OCI-M2 (cell line): ENCODE measurements at regions not wholly inside any gene's neighbourhood (a gene's known extent, or its start where the extent isn't known, plus 50 kb on each side); places are given as distances from the start of the nearest gene placed in this dataset.

Source experiments
- DNase-seq: peaks from one replicate; lab custom pipeline; 2025; ENCODE audit not compliant: unreplicated experiment; lab: John Stamatoyannopoulos, UW

DNA sequence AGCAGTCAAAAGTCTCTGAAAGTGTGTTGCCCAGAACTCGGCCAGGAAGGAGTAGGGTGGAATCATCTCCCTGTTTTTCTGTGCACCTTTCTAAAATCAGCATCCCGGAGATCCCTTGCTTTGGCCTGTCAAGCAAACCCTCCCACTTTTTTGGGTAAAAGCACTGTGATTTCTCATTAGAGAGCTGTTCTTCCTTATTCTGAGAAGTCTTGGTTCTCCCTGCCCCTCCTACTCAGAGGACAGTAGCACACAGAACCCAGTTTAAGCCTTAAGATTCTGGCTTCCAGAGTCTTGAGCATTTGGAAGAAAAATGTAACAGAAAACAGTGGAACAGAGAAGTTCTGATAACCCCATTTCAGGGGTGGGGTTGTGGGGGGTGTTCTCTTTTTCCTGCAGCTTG is 52.6 kb upstream of the KATNAL1 start:
- DNase-seq = no peak

DNA sequence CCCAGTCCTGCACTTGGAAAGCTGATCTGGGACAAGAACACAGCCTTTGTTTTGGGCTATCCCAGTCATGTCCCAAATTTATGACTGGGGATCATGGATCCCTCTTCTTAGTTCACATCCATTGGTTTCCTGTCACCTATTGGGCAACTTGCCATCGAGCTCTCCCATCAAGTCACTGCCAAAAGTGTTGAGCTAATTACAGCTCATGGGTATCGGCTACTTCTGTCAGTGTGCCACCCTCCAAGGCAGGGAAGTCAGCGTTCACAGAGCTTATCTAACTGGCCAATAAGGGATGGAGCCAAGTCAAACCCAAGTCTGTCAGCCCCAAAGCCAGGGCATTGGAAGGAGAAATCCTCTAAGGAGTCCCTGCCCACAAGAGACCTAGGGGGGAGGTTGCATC is 53.2 kb upstream of the KATNAL1 start:
- no peak for DNase-seq

DNA sequence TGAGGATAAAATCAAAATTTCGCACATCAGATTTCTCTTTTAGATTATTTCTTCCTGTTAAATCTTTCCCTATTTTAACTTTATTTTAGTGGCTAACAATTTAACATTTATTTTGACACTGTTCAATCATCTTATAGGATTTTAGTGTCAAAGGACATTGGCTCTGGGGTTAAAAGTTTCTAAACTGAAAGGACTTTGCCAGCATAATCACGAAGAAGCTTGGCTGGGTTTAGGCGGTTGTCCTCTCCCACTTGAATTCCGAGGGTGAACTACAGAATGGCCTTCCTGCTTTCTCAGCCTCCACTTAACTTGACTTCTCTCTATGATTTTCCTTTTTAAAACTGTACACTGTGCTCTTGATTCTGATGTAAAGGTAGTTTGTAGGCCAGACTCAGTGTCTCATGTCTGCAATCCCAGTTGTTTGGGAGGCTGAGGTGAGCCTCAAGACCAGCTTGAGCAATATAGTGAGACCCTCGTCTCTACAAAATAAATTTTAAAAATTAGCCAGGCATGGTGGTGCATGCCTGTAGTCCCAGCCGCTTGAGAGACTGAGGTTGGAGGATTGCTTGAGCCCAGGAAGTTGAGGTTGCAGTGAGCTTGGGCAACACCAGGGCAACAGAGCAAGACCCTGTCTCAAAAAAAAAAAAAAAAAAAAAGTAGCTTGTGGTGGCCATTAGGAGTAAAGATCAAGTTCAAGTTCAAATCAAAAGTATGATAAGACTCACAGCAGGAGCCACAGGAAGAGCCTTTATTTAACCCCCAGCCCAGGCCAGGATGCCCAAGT is 54.8 kb upstream of the KATNAL1 start:
- no peak for DNase-seq

DNA sequence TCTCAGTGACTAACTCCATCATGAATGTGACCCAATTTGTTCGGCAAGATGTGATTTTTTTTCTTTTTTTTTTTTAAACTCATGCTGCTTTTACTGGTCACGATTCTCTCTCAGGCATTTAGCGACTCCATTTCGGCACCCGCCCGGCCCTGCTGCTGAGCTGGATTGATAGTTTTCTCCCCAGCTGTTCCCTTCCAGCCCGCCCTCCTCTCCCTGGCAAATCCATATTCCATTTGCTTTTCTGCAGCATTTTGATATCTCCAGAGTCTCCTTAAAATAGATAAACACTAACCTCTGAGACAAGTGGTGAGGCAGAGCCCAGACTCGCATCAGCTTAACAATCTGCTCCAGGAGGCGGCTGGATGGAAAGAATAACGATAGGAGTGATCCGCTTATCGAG is 55.5 kb upstream of the KATNAL1 start:
- DNase-seq = no peak

DNA sequence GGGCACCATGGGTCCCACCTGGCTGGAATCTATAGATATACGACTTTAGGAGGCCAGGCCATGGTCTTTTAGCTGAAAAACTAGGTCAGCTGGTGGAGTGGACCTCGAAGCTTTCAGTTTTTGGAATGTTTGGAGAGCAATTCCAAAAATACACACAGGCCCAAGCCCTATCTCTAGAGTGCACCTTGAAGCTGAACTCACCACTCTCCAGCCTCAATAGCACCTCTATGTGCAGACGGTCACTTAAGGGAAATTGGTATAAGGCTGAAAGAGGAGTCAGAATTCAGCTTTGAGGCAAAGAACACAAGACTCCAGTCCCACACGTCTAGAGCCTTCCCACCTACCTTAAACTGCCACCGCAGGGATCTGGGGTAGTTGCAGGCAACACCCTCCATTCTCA is 56.4 kb upstream of the KATNAL1 start:
- no peak for DNase-seq

DNA sequence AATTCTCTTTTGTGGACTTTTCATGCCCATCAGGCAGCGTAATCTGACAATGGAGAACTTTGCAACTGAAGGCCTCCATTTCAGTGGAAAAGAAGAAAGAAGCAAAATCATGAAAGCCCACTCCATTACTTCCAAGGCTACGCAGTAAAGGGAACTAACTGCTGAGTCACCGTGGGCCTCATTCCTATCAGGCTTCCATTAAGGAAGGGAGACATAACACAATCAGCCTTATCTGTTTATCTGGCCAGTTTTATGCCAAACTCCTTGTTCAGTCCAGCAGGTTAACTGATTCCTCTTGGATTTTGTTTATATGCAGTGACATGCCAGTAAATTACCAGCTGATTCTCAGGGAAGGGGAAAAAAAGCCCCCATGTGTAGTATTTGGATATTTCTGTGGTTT is 56.8 kb upstream of the KATNAL1 start:
- no peak for DNase-seq

DNA sequence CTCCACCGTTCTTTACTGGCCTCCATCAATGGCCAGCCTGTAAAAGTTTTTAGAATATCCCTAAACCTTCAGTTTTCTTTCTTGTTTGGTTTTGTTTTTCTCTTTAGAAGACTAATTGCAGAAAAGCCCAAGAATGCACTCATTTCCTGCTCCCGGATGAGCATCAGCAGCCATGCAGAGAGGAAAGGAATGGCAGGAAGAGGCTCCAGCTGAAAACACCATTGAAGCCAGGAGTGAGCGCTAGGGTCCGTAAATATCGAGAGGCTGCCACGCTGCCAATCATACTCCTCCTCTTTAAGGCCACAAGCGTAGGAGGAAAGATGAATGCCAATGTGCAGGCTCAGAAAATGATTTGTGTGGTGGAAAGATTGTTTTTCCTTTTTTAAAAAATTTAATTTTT is 57.4 kb upstream of the UBE2L5 start:
- no peak for DNase-seq

DNA sequence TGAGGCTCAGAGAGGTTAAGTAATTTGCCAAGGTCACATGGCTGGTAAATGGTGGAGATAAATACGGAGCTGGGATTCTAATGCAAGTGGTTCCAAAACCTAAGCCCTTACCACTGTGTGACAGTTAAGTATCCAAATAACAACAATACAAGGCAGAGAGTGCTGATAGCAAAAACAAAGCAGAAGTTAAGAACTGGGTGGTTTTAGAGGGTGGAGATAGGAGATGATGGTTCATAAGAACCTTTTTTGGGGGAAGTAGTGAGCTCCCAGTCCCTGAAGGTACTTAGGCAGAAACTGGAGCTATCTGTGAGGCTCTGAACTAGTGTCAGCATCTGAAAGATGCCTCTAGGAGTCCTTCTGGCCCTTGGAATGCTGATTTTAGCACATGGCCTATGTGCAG is 56.2 kb upstream of the UBE2L5 start:
- DNase-seq = peak; percentile 19

DNA sequence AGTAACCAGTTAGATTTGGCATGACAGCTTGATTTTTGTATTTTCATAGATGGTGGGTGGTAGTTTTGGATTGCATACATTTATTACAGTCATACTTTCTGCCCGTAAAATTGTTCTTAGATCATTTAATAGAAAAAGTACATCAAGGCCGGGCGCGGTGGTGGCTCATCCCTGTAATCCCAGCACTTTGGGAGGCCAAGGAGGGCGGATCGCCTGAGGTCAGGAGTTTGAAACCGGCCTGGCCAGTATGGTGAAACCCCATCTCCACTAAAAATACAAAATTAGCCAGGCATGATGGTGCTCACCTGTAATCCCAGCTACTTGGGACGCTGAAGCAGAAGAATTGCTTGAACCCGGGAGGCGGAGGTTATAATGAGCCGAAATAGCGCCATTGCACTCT is 55.0 kb upstream of the UBE2L5 start:
- no peak for DNase-seq

DNA sequence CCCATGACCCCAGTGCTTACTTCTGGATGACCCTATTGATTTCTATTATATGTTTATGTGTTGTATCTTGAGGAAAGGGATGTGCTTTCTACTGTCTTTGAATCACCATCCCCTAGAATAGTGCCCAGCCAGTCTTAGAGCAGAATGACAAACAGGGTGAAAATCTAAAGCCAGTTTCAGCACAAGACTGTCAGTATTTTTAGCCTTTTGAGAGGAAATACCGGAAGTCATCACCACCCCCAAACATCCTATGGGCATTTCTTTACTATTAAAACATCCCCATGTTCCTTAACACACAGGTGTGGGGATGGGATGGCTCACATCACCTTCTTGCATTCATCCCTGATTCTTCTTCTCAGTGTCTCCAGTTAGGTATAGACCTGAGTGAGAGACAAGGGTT is 52.1 kb upstream of the UBE2L5 start:
- DNase-seq = no peak

DNA sequence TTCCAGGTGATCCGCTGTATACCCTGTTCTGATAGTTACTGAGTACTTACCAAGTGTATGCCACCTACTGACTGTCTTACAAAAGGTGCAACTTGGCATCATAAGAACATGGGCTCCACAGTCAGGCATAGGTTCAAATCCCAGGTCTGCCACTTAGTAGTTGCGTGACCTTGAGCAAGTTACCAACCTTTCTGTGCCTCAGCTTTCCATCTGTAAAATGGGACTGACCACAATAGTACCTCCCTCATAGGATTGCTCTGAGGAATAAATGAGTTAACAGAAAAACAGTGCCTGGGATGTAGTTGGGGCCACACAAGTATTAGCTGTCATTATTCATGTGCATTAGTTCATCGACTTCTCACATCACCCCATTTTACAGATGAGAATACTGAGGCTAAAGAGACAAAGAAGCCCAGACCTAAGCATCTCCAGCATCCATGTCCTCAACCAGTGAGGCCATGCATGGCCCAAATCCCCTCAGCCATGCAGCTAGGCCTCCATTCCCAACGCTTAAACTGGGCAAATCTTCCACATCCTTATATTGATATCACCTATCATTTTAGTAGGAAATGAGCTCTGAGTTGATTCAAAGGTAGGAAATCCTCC is 51.3 kb upstream of the UBE2L5 start:
- DNase-seq = no peak

DNA sequence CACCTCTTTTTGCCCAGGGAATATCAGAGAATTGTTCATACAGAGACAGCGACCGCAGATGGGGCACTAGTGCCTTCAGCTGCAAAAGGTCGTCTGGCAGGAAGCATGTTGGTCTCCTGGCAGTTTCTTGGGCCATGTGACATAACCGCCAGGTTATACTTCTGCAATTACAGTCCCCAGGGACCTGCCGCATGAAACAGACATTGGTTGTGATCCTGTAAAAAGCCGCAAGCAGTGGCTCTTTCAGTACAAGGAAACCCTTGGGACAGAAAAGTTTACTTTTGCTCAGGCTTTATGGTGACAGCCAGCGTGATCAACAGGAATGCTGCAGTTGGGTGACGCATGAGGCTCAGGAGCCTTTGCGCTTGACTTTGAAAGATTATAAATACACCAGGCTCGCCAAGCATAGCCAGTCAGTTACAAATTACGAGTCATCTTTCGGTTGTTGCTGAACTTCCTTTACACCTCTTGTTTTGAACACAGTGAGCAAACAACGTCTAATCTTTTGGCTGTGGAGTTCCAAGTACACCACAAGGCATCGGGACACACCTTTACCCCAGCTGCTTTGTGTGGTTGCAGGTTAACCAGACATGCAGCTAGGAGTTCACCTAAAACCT is 50.5 kb upstream of the UBE2L5 start:
- DNase-seq = no peak
